DOHH2 (cell line): ENCODE measurements at regions not wholly inside any gene's neighbourhood (a gene's known extent, or its start where the extent isn't known, plus 50 kb on each side); places are given as distances from the start of the nearest gene placed in this dataset.

ENCODE experiments used
- H3F3A ChIP-seq: fragments of 200-600 bp; sonication (generic), shearing (Covaris generic); 2 replicates; pipeline ENCODE4 v1.6.0; 2016; ENCODE audit warnings: antibody characterized with exemption, mild to moderate bottlenecking; ENCODE audit not compliant: control insufficient read depth, insufficient read depth
- H3K27ac ChIP-seq: fragments of 200-600 bp; sonication (generic); 2 replicates; pipeline ENCODE4 v1.5.1; 2014; ENCODE audit warnings: low read depth, mild to moderate bottlenecking, low read length, moderate library complexity
- H3K27me3 ChIP-seq: fragments of 200-600 bp; sonication (generic); 2 replicates; pipeline ENCODE4 v1.6.1; 2014; ENCODE audit warnings: mild to moderate bottlenecking, low read length, mixed read lengths; ENCODE audit not compliant: control insufficient read depth
- H3K36me3 ChIP-seq: fragments of 200-600 bp; sonication (generic); 2 replicates; pipeline ENCODE4 v1.6.1; 2014; ENCODE audit warnings: mild to moderate bottlenecking, low read length, moderate library complexity, mixed read lengths; ENCODE audit not compliant: control insufficient read depth
- H3K4me1 ChIP-seq: fragments of 200-600 bp; sonication (generic); 2 replicates; pipeline ENCODE4 v1.6.1; 2014; ENCODE audit warnings: mild to moderate bottlenecking, low read length, mixed read lengths; ENCODE audit not compliant: control insufficient read depth
- H3K4me2 ChIP-seq: fragments of 200-600 bp; sonication (generic); 2 replicates; pipeline ENCODE4 v1.6.0; 2014; ENCODE audit warnings: mild to moderate bottlenecking, low read length, moderate library complexity
- H3K4me3 ChIP-seq: fragments of 200-600 bp; sonication (generic); 2 replicates; pipeline ENCODE4 v1.5.1; 2014; ENCODE audit warnings: mild to moderate bottlenecking, low read length, mixed read lengths
- H3K79me2 ChIP-seq: fragments of 200-600 bp; sonication (generic); 2 replicates; pipeline ENCODE4 v1.6.1; 2014; ENCODE audit warnings: mild to moderate bottlenecking, low read length, mixed read lengths; ENCODE audit not compliant: control insufficient read depth
- H3K9me2 ChIP-seq: fragments of 200-600 bp; sonication (generic); replicated peaks from 2 replicates; pipeline ENCODE4 v1.6.1; 2014; ENCODE audit warnings: mild to moderate bottlenecking, low read length, mixed read lengths; ENCODE audit not compliant: control insufficient read depth
- H3K9me3 ChIP-seq: fragments of 200-600 bp; sonication (generic); 2 replicates; pipeline ENCODE4 v1.6.1; 2014; ENCODE audit warnings: antibody characterized with exemption, low read length, mixed read lengths; ENCODE audit not compliant: control insufficient read depth, insufficient read depth
- H4K20me1 ChIP-seq: fragments of 200-600 bp; sonication (generic); 2 replicates; pipeline ENCODE4 v1.6.0; 2014; ENCODE audit warnings: low read depth, mild to moderate bottlenecking, antibody characterized with exemption, low read length, moderate library complexity; ENCODE audit not compliant: control insufficient read depth, insufficient read depth
- EZH2phosphoT487 ChIP-seq: fragments of 200-600 bp; sonication (generic); IDR thresholded peaks from 2 replicates; pipeline ENCODE4 v1.6.1; 2017; ENCODE audit warnings: borderline replicate concordance, mild to moderate bottlenecking, antibody characterized with exemption, low read length, moderate library complexity, mixed read lengths
- TF ChIP-seq, protein P1 (sequence below): fragments of 200-600 bp; sonication (generic); IDR thresholded peaks from one replicate; pipeline ENCODE4 v1.5.1; 2014; ENCODE audit warnings: antibody characterized with exemption, mild to moderate bottlenecking, low read depth, low read length; ENCODE audit not compliant: poor library complexity, severe bottlenecking

DNA sequence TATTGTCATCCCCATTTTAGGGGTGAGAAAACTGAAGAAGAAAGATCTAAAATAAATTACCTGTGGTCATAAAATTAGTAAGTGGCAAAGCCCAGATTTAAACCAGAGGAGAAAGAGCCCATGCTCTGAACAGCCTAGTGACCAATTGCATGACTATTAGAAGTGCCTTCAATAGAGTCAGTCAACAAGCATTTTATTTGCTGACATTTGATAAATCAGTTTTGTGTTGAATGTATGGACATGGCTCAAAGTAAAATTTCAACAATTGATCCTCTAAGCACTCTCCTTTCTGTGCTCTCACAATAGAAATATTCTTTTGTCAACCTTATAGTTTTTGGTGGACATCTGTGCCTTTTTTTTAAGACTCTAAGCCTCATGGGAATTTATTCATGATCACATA is 572.9 kb upstream of the SOX9 start:
- Histone ChIP-seq H3K27ac (no peak overlapping the region), H3K4me2 (no peak overlapping the region), H3K4me3 (no peak overlapping the region), H3K9me3 (no peaks in the 10 kb centered on the region), H3K9me2 (no peaks in the 10 kb centered on the region), H3K36me3 (no peaks in the 10 kb centered on the region), H3K27me3 (no peaks in the 10 kb centered on the region), H3K79me2 (no peaks in the 10 kb centered on the region), H3F3A (no peaks in the 10 kb centered on the region), H4K20me1 (no peaks in the 10 kb centered on the region), H3K4me1 (no peaks in the 10 kb centered on the region)
- no peak for TF ChIP-seq EZH2phosphoT487
- TF ChIP-seq, protein P1, sequence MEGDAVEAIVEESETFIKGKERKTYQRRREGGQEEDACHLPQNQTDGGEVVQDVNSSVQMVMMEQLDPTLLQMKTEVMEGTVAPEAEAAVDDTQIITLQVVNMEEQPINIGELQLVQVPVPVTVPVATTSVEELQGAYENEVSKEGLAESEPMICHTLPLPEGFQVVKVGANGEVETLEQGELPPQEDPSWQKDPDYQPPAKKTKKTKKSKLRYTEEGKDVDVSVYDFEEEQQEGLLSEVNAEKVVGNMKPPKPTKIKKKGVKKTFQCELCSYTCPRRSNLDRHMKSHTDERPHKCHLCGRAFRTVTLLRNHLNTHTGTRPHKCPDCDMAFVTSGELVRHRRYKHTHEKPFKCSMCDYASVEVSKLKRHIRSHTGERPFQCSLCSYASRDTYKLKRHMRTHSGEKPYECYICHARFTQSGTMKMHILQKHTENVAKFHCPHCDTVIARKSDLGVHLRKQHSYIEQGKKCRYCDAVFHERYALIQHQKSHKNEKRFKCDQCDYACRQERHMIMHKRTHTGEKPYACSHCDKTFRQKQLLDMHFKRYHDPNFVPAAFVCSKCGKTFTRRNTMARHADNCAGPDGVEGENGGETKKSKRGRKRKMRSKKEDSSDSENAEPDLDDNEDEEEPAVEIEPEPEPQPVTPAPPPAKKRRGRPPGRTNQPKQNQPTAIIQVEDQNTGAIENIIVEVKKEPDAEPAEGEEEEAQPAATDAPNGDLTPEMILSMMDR: no peak

DNA sequence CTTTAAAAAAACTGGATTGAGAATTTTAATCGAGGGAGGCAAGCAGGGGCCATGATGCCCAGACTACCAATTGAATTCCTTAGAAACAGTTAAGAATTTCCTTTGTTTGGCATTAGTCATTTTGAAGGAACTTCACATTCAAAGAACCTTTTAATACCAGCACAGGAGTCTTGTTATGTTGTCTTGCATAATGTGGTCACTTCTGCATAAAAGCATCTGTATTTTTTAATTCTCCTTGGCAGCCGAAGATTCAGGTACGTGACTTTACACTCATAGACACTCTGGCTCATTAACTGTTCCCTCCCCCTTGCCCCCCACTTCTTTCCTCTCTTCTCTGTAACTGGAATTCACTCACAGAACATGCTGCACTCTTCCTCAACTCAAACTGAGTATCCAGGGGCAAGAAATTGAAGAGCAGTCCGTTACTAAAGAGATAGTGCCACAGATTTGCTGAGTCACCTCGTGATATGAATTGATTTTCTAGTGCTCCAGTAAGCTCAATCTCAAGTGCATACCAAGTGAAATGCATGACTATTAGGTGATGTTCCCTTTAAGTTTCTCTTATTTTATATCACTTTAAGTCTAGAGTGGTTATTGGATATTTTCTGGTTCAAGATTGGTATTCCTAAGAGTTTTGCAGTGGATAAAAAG is 572.2 kb upstream of the SOX9 start:
- TF ChIP-seq, protein P1: no peak
- TF ChIP-seq EZH2phosphoT487: no peak
- no peaks in the 10 kb centered on the region for H4K20me1 ChIP-seq
- no peak overlapping the region for H3K27ac ChIP-seq
- H3K4me3 ChIP-seq: no peak overlapping the region
- no peaks in the 10 kb centered on the region for H3K27me3 ChIP-seq
- H3K4me1 ChIP-seq: no peaks in the 10 kb centered on the region
- H3K79me2 ChIP-seq: no peaks in the 10 kb centered on the region
- H3K9me3 ChIP-seq: no peaks in the 10 kb centered on the region
- H3K4me2 ChIP-seq: no peak overlapping the region
- no peaks in the 10 kb centered on the region for H3F3A ChIP-seq
- H3K9me2 ChIP-seq: no peaks in the 10 kb centered on the region
- H3K36me3 ChIP-seq: no peaks in the 10 kb centered on the region

DNA sequence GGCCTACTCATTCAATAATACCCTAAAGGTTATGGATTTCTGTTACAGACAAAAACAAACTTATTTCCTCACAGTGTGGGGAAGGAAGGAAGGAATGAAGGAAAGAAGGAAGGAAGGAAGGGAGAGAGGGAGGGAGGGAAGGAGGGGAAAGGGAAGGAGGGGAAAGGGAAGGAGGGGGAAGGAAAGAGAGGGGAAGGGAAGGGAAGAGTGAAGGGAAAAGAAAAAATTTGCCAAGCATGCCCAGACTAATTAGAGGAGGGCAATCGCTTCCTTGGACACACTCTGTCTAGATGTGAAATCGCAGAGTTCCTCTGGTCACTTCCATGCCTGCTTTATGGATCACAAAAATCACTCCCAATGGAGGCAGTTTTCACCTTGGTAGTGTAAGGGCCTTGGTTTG is 570.1 kb upstream of the SOX9 start:
- Histone ChIP-seq H4K20me1 (no peaks in the 10 kb centered on the region), H3F3A (no peaks in the 10 kb centered on the region), H3K4me3 (no peak overlapping the region), H3K9me2 (no peaks in the 10 kb centered on the region), H3K79me2 (no peaks in the 10 kb centered on the region), H3K36me3 (no peaks in the 10 kb centered on the region), H3K27ac (no peak overlapping the region), H3K4me1 (no peaks in the 10 kb centered on the region), H3K9me3 (no peaks in the 10 kb centered on the region), H3K4me2 (no peak overlapping the region), H3K27me3 (no peaks in the 10 kb centered on the region)
- TF ChIP-seq, protein P1: no peak
- TF ChIP-seq EZH2phosphoT487: no peak
